AG04449 (cell line): ENCODE measurements at regions not wholly inside any gene's neighbourhood (a gene's known extent, or its start where the extent isn't known, plus 50 kb on each side); places are given as distances from the start of the nearest gene placed in this dataset.

Experiments used
- CTCF ChIA-PET: fragments of 350-600 bp; formaldehyde crosslinking; extraction: SDS; loops from one replicate; lab custom pipeline; 2021; ENCODE audit warnings: antibody characterized with exemption; lab: Yijun Ruan, JAX
- POLR2A ChIA-PET: fragments of 400-600, 350-600 bp; formaldehyde crosslinking; extraction: SDS; loops from one replicate; lab custom pipeline; 2020; ENCODE audit warnings: antibody characterized with exemption, inconsistent platforms; lab: Yijun Ruan, JAX
- DNase-seq: peaks from one replicate; pipeline ENCODE4 v3.0.0-alpha.2; 2010; ENCODE audit warnings: low read depth, low spot score
- H3K4me3 ChIP-seq: 2 replicates; pipeline ENCODE4 v1.5.1; 2011; ENCODE audit warnings: low read depth, mild to moderate bottlenecking, control low read depth, low read length
- TF ChIP-seq, protein P1 (sequence below): IDR thresholded peaks from one replicate; pipeline ENCODE4 v1.5.1; 2011; ENCODE audit warnings: mild to moderate bottlenecking, moderate library complexity, low read length, control low read depth, inconsistent platforms; ENCODE audit not compliant: insufficient read depth; ENCODE audit errors: missing control alignments

DNA sequence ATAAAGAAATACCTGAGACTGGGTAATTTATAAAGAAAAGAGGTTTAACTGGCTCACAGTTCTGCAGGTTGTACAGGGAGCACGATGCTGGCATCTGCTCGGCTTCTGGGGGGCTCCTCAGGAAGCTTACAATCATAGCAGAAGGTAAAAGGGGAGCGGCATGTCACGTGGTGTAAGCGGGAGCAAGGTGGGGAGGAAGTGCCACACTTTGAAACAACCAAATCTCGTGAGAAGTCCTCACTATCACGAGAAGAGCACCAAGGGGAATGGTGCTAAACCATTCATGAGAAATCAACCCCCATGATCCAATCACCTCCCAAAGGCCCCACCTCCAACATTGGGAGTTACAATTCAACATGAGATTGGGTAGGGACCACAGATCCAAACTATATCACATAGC is 67.7 kb downstream of the AKR1B1 start:
- TF ChIP-seq, protein P1, sequence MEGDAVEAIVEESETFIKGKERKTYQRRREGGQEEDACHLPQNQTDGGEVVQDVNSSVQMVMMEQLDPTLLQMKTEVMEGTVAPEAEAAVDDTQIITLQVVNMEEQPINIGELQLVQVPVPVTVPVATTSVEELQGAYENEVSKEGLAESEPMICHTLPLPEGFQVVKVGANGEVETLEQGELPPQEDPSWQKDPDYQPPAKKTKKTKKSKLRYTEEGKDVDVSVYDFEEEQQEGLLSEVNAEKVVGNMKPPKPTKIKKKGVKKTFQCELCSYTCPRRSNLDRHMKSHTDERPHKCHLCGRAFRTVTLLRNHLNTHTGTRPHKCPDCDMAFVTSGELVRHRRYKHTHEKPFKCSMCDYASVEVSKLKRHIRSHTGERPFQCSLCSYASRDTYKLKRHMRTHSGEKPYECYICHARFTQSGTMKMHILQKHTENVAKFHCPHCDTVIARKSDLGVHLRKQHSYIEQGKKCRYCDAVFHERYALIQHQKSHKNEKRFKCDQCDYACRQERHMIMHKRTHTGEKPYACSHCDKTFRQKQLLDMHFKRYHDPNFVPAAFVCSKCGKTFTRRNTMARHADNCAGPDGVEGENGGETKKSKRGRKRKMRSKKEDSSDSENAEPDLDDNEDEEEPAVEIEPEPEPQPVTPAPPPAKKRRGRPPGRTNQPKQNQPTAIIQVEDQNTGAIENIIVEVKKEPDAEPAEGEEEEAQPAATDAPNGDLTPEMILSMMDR, result no peak
- DNase-seq, result no peak
- ChIA-PET CTCF (no interaction called here), POLR2A (no interaction called here)
- no peak overlapping the region for H3K4me3 ChIP-seq

DNA sequence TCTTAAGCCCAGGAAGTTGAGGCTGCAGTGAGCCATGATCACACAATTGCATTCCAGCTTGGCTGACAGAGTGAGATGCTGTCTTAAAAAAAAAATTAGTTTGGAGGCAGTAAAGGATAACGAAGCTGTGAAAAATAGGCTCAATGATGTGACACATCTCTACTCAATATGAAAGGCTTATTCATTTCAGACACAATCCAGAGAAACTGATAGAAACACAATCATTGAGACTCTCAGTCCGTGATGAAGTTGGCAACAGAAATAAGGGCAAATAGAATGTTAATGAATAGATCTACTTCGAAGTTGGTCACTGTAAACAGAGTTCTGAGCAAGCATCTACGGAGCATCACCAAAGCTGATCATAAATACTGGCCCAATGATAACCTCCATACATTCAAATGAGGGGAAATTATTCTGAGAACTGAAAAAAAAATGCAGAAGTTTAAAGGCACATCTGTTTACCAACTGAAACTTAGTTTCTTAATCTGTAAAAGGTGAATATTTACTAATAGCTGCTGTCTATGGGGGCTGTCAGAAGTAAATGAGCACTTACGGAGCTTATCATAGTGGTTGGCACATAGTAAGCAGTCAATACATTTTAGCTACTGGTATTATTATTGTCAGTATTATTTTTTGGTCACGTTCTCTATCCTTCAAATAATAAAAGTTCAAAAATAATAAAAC is 70.4 kb downstream of the AKR1B1 start:
- no peak overlapping the region for H3K4me3 ChIP-seq
- ChIA-PET POLR2A (no interaction called here), CTCF (interaction anchor here (1.0 kb wide), 1 partner anchor 29 kb away, joined by 3 read pairs; no protein-coding TSS in a partner anchor)
- TF ChIP-seq, protein P1, result no peak
- no peak for DNase-seq

DNA sequence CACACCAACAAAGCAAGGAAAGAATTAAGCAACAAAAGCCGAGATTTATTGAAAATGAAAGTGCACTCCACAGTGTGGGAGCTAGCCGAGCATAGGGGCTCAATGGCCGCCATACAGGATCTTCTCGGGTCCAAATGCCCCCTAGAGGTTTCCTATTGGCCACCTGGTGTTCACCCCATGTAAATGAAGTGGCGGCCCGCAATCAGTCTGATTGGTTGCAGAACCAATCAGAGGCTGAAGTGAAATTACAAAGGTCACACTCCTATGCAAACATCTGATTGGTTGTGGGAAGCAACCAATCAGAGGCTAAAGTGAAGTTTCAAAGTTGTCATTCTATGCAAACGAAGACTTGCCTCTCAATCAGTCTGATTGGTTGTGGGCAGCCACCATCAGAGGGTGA is 61.8 kb upstream of the SLC35B4 start:
- TF ChIP-seq, protein P1, result no peak
- ChIA-PET CTCF (interaction anchor here (1.0 to 1.6 kb wide), 2 partner anchors 9 to 13 kb away, joined by 3 read pairs; no protein-coding TSS in a partner anchor), POLR2A (no interaction called here)
- DNase-seq, result no peak
- no peak overlapping the region for H3K4me3 ChIP-seq

DNA sequence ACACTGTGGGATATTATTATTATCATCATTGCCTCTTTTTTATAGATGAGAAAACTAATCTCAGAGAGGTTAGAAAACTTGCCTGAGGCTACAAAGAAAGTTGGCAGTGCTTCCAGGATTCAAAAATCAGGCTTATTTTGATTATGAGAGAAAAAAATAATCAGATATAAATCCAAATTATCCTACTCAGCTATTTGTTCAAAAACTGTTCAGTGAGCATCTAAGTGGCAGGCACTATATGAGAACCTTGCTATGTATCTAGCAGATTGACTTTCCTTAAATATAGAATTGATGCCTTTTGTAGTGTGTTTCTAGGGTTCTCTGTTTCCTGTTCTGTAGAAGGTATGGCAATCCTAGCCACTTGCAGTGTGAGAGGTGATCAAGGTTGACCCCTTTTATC is 60.0 kb upstream of the SLC35B4 start:
- no peak for DNase-seq
- POLR2A ChIA-PET, result no interaction called here
- TF ChIP-seq, protein P1, result no peak
- no peak overlapping the region for H3K4me3 ChIP-seq
- CTCF ChIA-PET, result interaction anchor here (1.6 to 1.8 kb wide), 2 partner anchors 11 to 19 kb away, joined by 3 to 8 read pairs; no protein-coding TSS in a partner anchor

DNA sequence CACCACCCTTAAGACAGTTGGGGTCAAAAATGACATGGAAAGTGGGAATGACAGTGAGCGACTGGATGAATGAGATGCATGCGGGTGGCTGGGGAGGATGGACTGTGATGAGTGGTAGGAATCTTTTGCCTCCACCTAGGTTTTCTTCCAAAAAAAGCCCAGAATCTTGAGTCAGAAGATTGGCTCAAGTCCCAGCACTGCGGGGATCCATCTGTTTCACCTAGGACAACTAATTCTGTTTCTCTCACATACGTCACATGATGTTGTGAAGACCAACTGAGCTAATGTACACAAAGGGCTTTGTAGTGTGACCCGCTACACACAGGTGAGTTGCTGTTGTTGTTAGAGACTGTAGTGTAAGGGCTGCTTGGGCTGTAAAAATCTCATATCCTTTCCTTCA is 58.5 kb upstream of the SLC35B4 start:
- ChIA-PET CTCF (interaction anchor here (1.2 to 1.8 kb wide), 2 partner anchors 9 to 17 kb away, joined by 3 to 8 read pairs; no protein-coding TSS in a partner anchor), POLR2A (no interaction called here)
- no peak overlapping the region for H3K4me3 ChIP-seq
- TF ChIP-seq, protein P1, result no peak
- DNase-seq, result no peak

DNA sequence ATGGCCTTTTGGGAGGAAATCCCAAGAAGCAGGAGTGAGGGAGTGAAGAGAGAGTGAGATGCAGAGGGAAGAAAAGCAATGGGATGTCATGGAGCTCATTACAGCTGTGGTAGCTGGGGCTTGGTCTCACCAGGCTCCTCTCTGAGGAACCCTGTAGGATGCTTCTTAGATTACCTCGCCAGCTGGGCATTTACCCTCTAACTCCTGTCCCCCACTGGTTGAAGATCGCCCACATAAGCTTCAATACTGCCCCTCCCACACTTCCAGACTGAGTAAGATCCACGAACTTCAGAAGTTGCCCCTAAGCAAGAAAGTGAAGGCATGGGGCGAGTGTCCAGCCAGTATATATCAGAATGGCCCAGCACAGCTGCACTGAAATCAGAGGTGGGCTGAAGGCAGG is 58.1 kb upstream of the SLC35B4 start:
- no peak for DNase-seq
- ChIA-PET POLR2A (no interaction called here), CTCF (interaction anchor here (1.2 kb wide), 1 partner anchor 8 kb away, joined by 3 read pairs; no protein-coding TSS in a partner anchor)
- TF ChIP-seq, protein P1, result no peak
- no peak overlapping the region for H3K4me3 ChIP-seq
